GM19395 (cell line): ENCODE measurements at regions not wholly inside any gene's neighbourhood (a gene's known extent, or its start where the extent isn't known, plus 50 kb on each side); places are given as distances from the start of the nearest gene placed in this dataset.
"Not testable (repeated sequence)": the region's sequence is repeated elsewhere in the genome, so short reads cannot be mapped to it uniquely, and the experiment has no call there.

Source experiments
- ATAC-seq: cut with Tn5 transposase; IDR thresholded peaks from one replicate; pipeline ENCODE4 v1.9.1; 2021; ENCODE audit warnings: mild to moderate bottlenecking, moderate library complexity; ENCODE audit not compliant: unreplicated experiment

- no peak for ATAC-seq
These were observed 1260.5 kb upstream of the ACVR2A start for GRCh38 chr2:146584316-146584715.

- no peak for ATAC-seq
These were observed 1265.5 kb upstream of the ACVR2A start for GRCh38 chr2:146579147-146579930.

- ATAC-seq = no peak
These were observed 1268.3 kb upstream of the ACVR2A start for GRCh38 chr2:146576339-146577111.

GRCh38 chr2:146572598-146572997 is 1272.2 kb upstream of the ACVR2A start:
- no peak for ATAC-seq

GRCh38 chr2:146561996-146562395 is 1282.8 kb upstream of the ACVR2A start:
- ATAC-seq = no peak

GRCh38 chr2:146547236-146547635 is 1297.6 kb upstream of the ACVR2A start:
- ATAC-seq = no peak

GRCh38 chr2:146544701-146545100 is 1300.1 kb upstream of the ACVR2A start:
- no peak for ATAC-seq

GRCh38 chr2:146541896-146542295 is 1302.9 kb upstream of the ACVR2A start:
- ATAC-seq = no peak

- ATAC-seq = no peak
These were observed 1304.4 kb upstream of the ACVR2A start for GRCh38 chr2:146540271-146540932.

GRCh38 chr2:146539739-146540138 is 1305.1 kb upstream of the ACVR2A start:
- not testable (repeated sequence) for ATAC-seq

GRCh38 chr2:146537477-146537876 is 1307.4 kb upstream of the ACVR2A start:
- ATAC-seq = no peak

GRCh38 chr2:146532509-146533147 is 1312.2 kb upstream of the ACVR2A start:
- no peak for ATAC-seq

GRCh38 chr2:146532009-146532408 is 1312.8 kb upstream of the ACVR2A start:
- ATAC-seq = no peak

GRCh38 chr2:146530886-146531285 is 1313.9 kb upstream of the ACVR2A start:
- no peak for ATAC-seq

GRCh38 chr2:146527166-146527565 is 1317.7 kb upstream of the ACVR2A start:
- no peak for ATAC-seq

- no peak for ATAC-seq
These were observed 1321.6 kb upstream of the ACVR2A start for GRCh38 chr2:146523196-146523595.

- ATAC-seq = no peak
These were observed 1338.0 kb upstream of the ACVR2A start for GRCh38 chr2:146506851-146507250.

- no peak for ATAC-seq
These were observed 1341.5 kb upstream of the ACVR2A start for GRCh38 chr2:146503366-146503765.

GRCh38 chr2:146496248-146496647 is 1348.6 kb upstream of the ACVR2A start:
- ATAC-seq = no peak

GRCh38 chr2:146489386-146489785 is 1355.4 kb upstream of the ACVR2A start:
- ATAC-seq = no peak

GRCh38 chr2:146481629-146482028 is 1363.2 kb upstream of the ACVR2A start:
- no peak for ATAC-seq
